Activated CD4-positive, alpha-beta T cell treated with anti-CD3 and anti-CD28 coated beads, Interleukin-2, Interleukin-4, amounts not matched to agents 100 ng/mL and 50 ng/mL, durations not matched to agents 16 hours and 8 hours (primary cell): ENCODE measurements at regions not wholly inside any gene's neighbourhood (a gene's known extent, or its start where the extent isn't known, plus 50 kb on each side); places are given as distances from the start of the nearest gene placed in this dataset.

Experiments used
- DNase-seq: peaks from one replicate; pipeline ENCODE4 v3.0.0-alpha.2; 2020; ENCODE audit warnings: low spot score

- DNase-seq, result peak; percentile 82
These were observed 170.9 kb downstream of the PALM2AKAP2 start for GRCh38 chr9:109950710-109951443.

DNA sequence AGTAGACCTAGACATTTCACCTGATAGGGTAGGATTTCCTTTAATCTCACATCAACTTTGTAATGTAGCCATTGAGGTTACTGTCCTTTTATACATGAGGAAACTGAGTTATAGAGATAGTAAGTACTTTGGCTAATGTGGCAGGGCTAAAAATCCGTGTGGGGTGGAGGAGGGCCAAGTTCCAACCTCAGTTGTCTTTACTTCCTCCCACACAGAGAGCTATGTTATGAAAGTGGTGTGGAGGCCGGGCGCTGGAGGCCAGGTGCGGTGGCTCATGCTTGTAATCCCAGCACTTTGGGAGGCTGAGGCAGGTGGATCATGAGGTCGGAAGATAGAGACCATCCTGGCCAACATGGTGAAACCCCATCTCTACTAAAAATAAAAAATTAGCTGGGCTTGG lies 173.3 kb downstream of the PALM2AKAP2 start:
- no peak for DNase-seq

DNA sequence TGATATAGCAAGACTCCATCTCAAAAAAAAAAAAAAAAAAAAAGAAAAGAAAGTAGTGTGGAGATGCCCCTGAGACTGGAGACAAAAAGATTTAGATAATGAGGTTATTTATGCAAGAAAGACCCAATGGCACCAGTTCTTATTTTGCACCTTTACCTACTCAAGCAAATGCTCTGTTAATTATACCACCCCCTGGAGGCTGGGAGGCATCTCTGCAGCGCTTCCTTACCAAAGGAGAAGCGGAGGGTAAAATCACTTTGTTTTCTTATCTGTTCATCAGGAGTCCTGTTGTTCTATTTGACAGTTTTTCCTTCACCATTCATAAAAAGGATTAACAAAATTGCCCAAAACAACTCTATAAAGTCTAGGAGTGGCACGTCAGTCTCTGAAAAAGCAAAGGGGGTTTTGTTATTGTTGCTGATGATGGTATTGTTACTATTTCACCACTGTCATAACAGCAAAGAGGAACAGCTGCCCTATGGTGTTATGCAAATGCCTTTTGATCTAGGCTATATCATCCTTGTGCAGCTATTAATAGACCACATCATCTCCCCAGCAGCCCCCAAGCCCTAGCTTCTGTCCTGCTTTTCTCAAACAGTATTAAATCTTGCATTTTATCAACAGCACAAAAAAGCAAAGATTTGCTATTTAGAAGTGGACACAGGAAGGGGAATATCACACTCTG lies 174.0 kb downstream of the PALM2AKAP2 start:
- no peak for DNase-seq

DNA sequence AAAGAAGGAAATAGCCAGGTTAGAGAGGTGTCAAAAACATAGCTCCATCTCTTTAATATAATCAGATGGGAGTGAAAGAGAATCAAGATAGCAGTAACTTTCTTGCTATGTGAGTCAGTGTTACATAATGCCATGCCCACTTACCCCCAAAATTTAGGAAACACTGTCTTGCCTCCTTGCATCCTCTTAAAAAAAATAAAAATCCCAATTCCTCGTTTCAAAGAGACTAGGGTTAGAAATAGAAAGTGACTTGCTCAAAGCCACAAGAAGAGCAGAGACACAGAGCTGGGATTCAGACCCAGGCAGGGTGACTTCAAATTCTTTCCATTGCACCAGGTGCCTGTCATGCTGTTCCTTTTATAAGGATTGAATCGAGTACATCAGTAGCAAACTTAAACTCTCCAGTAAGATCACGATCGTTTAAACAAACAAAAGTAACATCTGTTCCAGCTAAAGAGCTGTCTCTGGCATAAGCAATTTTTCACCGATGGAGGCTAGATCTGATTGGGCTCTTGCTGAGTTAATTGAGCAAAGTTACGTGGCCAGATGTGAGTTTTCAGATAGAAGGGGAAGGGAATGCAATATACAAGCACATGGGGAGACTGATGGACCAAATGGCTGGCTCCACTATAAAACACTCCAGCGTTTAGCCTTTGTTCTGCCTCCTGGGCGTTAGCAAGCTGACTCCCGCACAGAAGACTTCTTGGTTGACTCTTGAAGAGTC lies 176.9 kb downstream of the PALM2AKAP2 start:
- no peak for DNase-seq

- DNase-seq, result no peak
These were observed 179.7 kb downstream of the PALM2AKAP2 start for GRCh38 chr9:109959679-109960078.

GRCh38 chr9:109961626-109962025 lies 181.6 kb downstream of the PALM2AKAP2 start:
- no peak for DNase-seq

GRCh38 chr9:109962215-109962614 lies 182.2 kb downstream of the PALM2AKAP2 start:
- no peak for DNase-seq

GRCh38 chr9:109963079-109963478 lies 183.1 kb downstream of the PALM2AKAP2 start:
- DNase-seq, result no peak

GRCh38 chr9:109966643-109967368 lies 186.8 kb downstream of the PALM2AKAP2 start:
- DNase-seq, result no peak

DNA sequence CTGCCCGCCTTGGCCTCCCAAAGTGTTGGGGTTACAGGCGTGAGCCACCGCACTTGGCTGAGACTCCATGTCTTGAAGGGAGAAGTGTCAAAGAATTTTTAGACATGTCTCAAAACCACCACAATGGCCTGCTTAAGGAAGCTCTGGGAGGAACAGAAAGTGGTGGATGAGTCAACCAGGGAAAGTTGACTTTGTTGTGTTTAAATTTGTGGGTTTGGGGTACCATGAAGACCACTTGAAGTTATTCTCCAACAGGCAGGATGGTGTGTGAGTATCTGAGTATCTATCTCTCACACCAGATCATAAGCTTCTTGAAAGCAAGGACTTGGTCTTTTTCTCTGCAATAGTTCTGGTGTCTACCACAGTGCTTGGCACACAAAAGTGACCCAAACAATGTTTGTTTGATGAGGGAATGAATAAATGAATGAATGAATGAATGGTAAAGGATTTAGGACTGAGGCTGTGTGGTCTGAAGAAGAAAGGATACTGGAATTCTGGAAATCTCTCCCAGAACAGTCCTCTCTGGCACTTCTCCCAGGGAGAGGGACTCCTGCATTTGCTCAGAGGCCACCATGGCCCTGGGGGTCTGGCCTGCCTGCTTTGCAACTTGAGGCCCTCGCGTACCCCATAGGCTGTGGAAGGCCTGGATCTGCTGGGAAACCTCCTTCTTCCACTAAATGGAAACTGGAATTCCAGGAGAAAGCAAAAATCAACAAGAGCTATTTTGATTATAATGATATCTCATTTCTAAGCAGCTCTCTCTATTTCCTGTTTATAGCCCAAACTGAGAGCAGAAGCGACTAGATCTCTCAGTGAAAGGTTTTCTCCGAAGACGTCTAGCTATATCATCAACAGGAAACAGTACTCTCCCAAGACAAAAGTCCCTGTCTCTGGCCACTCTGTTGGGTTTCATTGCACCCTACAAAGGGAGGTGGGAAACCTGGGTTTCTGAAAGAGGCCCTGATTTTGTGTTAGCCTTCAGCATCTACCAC lies 187.9 kb downstream of the PALM2AKAP2 start:
- DNase-seq, result peak; percentile 75

DNA sequence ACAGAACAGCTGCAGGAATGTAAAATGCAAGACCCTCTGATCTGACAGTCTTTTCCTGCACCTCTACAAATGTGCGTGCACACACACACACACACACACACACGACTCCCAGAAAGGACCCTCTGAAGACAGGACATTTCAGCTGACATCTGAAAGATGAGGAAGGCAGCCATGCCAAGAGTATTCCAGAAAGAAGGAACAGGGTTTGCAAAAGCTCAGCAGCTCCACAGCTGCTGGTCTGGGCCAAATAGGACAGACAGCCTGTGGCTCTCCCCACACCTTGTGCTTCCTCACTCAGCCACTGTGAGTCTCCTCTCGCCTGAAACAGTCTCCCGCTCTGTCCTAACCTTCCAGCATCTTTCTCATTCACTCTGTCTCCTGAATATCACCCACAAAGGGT lies 189.0 kb downstream of the PALM2AKAP2 start:
- no peak for DNase-seq

DNA sequence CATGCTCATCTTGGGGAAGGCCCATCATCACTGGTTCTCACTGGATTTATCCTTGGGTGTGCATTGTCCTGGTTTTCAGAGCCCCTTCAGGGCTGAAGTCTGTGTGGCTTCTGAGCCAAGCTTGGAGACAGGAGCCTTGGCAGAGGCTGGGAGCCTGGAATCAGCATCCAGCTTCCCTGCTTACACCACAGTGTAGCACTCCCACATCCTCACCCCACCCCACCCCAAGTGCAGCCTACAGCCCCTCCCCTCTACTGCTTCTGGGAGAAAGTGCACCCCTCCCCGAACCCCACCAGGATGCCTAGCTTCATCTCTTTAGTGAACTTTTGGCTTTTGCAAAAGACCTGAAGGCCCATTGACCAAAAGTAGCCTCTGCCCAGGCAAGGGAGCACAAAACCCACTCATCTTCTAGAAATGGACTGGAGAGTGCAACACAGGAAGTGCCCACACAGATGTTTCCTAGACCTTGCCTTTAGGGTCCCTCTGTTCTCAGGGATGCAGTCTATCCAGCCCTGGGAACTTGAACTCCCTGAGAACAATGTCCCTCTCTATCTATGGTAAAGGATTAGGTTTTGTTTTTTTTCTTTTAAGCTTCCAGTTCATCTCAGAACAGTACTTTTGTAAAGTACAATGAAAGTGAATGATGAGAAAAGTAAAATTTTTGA lies 189.7 kb downstream of the PALM2AKAP2 start:
- no peak for DNase-seq

DNA sequence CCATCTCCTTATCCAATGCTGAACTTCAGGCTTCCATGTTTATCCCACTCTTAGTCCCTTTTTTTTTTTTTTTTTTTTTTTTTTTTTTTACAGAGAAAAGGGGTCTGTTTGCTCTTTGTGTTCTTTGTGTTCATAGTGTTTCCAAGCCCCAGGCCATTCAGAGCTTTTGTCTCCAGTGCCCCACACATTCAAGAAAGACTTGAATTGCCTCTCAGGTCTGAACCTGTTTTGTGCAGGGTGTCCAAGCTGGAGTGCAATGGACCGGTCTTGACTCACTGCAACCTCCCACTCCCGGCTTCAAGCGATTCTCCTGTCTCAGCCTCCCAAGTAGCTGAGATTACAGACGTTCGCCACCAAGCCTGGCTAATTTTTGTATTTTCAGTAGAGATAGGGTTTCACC lies 191.2 kb downstream of the PALM2AKAP2 start:
- no peak for DNase-seq

- no peak for DNase-seq
These were observed 192.3 kb downstream of the PALM2AKAP2 start for GRCh38 chr9:109972026-109972882.

DNA sequence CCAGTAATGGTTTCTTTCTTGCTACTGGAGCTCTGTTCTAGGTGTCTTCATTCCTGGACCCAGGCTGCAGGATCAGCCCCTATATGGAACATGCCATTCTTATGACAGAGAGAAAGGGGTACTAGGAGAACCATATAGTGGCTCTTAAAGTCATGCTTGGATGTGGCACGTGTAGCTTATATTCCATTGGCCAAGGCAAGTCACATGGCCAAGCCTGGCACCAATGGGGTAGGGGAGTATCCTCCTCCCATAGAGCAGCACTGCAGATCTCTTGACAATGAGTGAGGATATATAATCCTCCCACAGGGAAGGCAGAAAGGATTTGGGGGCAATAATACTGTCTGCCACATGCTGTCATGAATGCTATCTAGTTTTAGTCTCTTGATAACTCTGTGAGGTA lies 193.3 kb downstream of the PALM2AKAP2 start:
- DNase-seq, result no peak

DNA sequence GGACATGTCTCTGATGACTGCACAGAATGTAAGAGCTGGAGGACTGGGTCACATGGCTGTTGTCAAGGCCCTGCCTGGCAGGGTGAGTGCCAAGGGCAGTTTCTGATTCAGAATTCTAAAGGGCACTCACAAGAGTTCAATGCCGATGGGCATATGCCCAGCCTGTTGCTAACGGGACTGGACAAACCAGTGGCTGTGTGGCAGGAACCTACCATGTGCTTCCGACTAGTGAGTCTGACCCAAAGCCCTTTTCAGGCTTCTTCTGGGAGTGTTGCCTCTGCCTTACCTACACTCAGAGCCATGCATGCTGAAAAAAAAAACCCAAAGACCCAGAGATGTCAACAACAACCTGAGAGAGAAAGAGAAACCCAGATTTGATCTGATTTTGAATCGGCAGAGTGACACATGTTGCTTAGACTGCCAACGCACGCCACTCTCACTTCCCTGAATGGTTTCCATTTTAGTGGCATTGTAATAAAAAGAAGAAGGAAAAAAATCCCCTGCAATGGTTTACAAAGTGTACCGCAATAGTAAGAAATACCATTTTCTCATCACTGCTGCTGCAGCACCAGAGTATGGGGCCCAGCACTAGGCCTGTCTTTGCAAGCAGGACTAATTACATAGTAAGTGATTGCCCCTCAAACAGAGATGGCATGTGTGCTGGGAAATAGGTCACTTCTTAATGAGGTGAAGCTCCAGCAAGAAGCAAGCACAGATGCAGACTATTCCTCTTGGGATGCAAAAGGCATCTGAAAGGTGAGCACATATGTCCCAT lies 194.3 kb downstream of the PALM2AKAP2 start:
- DNase-seq, result peak; percentile 92

DNA sequence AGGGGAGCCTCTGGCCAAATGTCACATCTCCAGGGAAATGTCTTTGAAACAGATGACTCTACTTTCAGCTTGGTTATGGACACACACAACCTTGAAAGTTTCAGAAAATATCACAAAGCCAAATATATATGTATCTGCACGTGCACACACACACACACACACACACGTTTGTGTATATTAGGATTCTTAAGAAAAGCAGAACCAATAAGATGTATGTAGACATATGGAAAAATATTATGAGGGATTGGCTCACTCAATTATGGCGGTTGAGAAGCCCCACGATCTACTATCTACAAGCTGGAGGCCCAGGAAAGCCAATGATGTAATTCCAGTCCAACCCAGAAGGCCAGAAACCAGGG lies 194.9 kb downstream of the PALM2AKAP2 start:
- no peak for DNase-seq

- no peak for DNase-seq
These were observed 195.7 kb downstream of the PALM2AKAP2 start for GRCh38 chr9:109975574-109976295.
